K562 (cell line): ENCODE measurements at regions not wholly inside any gene's neighbourhood (a gene's known extent, or its start where the extent isn't known, plus 50 kb on each side); places are given as distances from the start of the nearest gene placed in this dataset.

Source experiments
- ATAC-seq: fragments of 200-7000 bp; cut with Tn5 transposase; 3 replicates; pipeline ENCODE4 v1.9.1; 2020; ENCODE audit warnings: moderate library complexity
- BruUV-seq: library from RNA; stranded (reverse); fragments of 400-500 nt; replicated peaks from 2 replicates; lab custom pipeline; 2021; lab: Mats Ljungman, UMichigan
- CTCF ChIA-PET: fragments of 300-600 bp; formaldehyde crosslinking; extraction: SDS; loops from one replicate; lab custom pipeline; 2021; ENCODE audit warnings: low intra/inter-chr PET ratio; lab: Yijun Ruan, JAX
- POLR2A ChIA-PET: fragments of 300-600, 350-650 bp; sonication (Branson Sonifier 250); formaldehyde crosslinking; extraction: SDS; loops from one replicate; lab custom pipeline; 2021; ENCODE audit warnings: antibody characterized with exemption, inconsistent platforms; lab: Yijun Ruan, JAX
- DNase-seq, 4 experiments: peaks; one replicate each; pipeline versions ENCODE4 v3.0.0 to v3.0.0-alpha.2; 2011 to 2018; ENCODE audit warnings: low spot score in 3 of 4, mixed read lengths in 3 of 4; ENCODE audit errors: extremely low read depth in 1 of 4
- FAIRE-seq: peaks from 2 replicates; lab custom pipeline; 2011; peaks lifted over from hg19 to GRCh38; lab: Jason Lieb, UNC
- H2AFZ ChIP-seq: 2 replicates; pipeline ENCODE4 v1.6.0; 2011; ENCODE audit warnings: low read depth, low read length, control low read depth, inconsistent platforms
- H3K27ac ChIP-seq: fragments of 200-600 bp; 3 replicates; pipeline ENCODE4 v1.8.0; 2011; ENCODE audit warnings: low read depth, mild to moderate bottlenecking, control low read depth, inconsistent platforms, low read length, moderate library complexity, mixed read lengths; ENCODE audit errors: extremely low read depth
- H3K27me3 ChIP-seq, 2 experiments: fragments of 300-600 bp in 1 of 2; 2 replicates in 1 of 2; 3 replicates in 1 of 2; pipeline versions ENCODE4 v1.6.0 to v1.8.0; 2011; ENCODE audit warnings: inconsistent platforms in 2 of 2, low read length in 2 of 2, mild to moderate bottlenecking in 1 of 2, mixed read lengths in 1 of 2, moderate library complexity in 1 of 2; ENCODE audit not compliant: control insufficient read depth in 2 of 2, insufficient read depth in 2 of 2
- H3K36me3 ChIP-seq: fragments of 300-600 bp; 3 replicates; pipeline ENCODE4 v1.8.0; 2011; ENCODE audit warnings: mild to moderate bottlenecking, low read length, inconsistent platforms; ENCODE audit not compliant: control insufficient read depth, insufficient read depth
- H3K4me1 ChIP-seq, 2 experiments: fragments of 200-600 bp in 1 of 2; replicated peaks in 1 of 2; 2 replicates in 1 of 2; 3 replicates in 1 of 2; pipeline versions ENCODE4 v1.5.1 to v1.8.0; 2011; ENCODE audit warnings: inconsistent platforms in 2 of 2, low read length in 2 of 2, mild to moderate bottlenecking in 1 of 2, mixed read lengths in 1 of 2, moderate library complexity in 1 of 2; ENCODE audit not compliant: control insufficient read depth in 2 of 2, insufficient read depth in 2 of 2
- H3K4me2 ChIP-seq: 2 replicates; pipeline ENCODE4 v1.6.1; 2011; ENCODE audit warnings: low read length, control low read depth, inconsistent platforms, mixed read lengths; ENCODE audit not compliant: insufficient read depth
- H3K4me3 ChIP-seq: fragments of 200-600 bp; sonication (generic), shearing (Covaris generic); 2 replicates; pipeline ENCODE4 v1.5.1; 2016; ENCODE audit warnings: control low read depth, inconsistent platforms
- H3K79me2 ChIP-seq: fragments of 200-600 bp; 3 replicates; pipeline ENCODE4 v1.8.0; 2011; ENCODE audit warnings: low read length, inconsistent platforms; ENCODE audit not compliant: control insufficient read depth, insufficient read depth
- H3K9ac ChIP-seq, 2 experiments: 2 replicates each; pipeline versions ENCODE4 v1.6.0 to v1.6.1; 2011; ENCODE audit warnings: low read depth in 2 of 2, low read length in 2 of 2, control low read depth in 1 of 2, inconsistent platforms in 1 of 2, mild to moderate bottlenecking in 1 of 2, mixed read lengths in 1 of 2; ENCODE audit not compliant: insufficient read depth in 1 of 2
- H3K9me1 ChIP-seq: one replicate; pipeline ENCODE4 v1.6.0; 2011; ENCODE audit warnings: inconsistent platforms, mild to moderate bottlenecking, low read length, moderate library complexity; ENCODE audit not compliant: control insufficient read depth, insufficient read depth
- H3K9me3 ChIP-seq: replicated peaks from 2 replicates; pipeline ENCODE4 v1.5.1; 2011; ENCODE audit warnings: low read depth, low read length, inconsistent platforms; ENCODE audit not compliant: control insufficient read depth, insufficient read depth
- H4K20me1 ChIP-seq: replicated peaks from 2 replicates; pipeline ENCODE4 v1.6.1; 2011; ENCODE audit warnings: low read length, inconsistent platforms, mixed read lengths; ENCODE audit not compliant: control insufficient read depth, insufficient read depth
- ARID1B ChIP-seq: fragments of 450-650 bp; IDR thresholded peaks from 2 replicates; pipeline ENCODE4 v1.6.1; 2016; ENCODE audit warnings: antibody characterized with exemption, mild to moderate bottlenecking, inconsistent platforms
- DPF2 ChIP-seq: fragments of 450-650 bp; IDR thresholded peaks from 2 replicates; pipeline ENCODE4 v1.6.1; 2016
- MYBL2 ChIP-seq, 2 experiments: fragments of 450-650 bp in 1 of 2; sonication (generic) in 1 of 2; formaldehyde crosslinking in 1 of 2; IDR thresholded peaks; 2 replicates each; pipeline versions ENCODE4 v1.6.1 to v1.8.1; 2017 to 2022; ENCODE audit warnings: borderline replicate concordance in 1 of 2, inconsistent platforms in 1 of 2, low read depth in 1 of 2, mild to moderate bottlenecking in 1 of 2, missing genetic modification reagents in 1 of 2, moderate library complexity in 1 of 2
- NCOA4 ChIP-seq: fragments of 450-650 bp; IDR thresholded peaks from 2 replicates; pipeline ENCODE4 v1.6.1; 2018; ENCODE audit warnings: mild to moderate bottlenecking; ENCODE audit not compliant: partially characterized antibody
- NELFE ChIP-seq: IDR thresholded peaks from 2 replicates; pipeline ENCODE4 v1.6.1; 2011; ENCODE audit warnings: mild to moderate bottlenecking; ENCODE audit not compliant: insufficient read depth, insufficient read length
- NFXL1 ChIP-seq: fragments of 450-650 bp; formaldehyde crosslinking; IDR thresholded peaks from 2 replicates; pipeline ENCODE4 v1.4.0; 2021; ENCODE audit warnings: mild to moderate bottlenecking
- POLR2AphosphoS2 ChIP-seq: IDR thresholded peaks from 2 replicates; pipeline ENCODE4 v1.6.1; 2012; ENCODE audit warnings: low read length, improper control_type of control experiment
- XRCC5 ChIP-seq: fragments of 200-400 bp; formaldehyde crosslinking; IDR thresholded peaks from 2 replicates; pipeline ENCODE4 v1.6.1; 2017; ENCODE audit warnings: low read depth, mild to moderate bottlenecking, low read length
- ZBED1 ChIP-seq: IDR thresholded peaks from 2 replicates; pipeline ENCODE4 v1.6.1; 2014
- ZNF133 ChIP-seq: fragments of 250-450 bp; sonication (Bioruptor Pico); IDR thresholded peaks from 2 replicates; pipeline ENCODE4 v1.4.0; 2020; ENCODE audit warnings: mild to moderate bottlenecking
- ZNF717 ChIP-seq: fragments of 250-450 bp; sonication (Bioruptor Pico); IDR thresholded peaks from 2 replicates; pipeline ENCODE4 v1.5.0; 2021
- ZNF830 ChIP-seq: fragments of 250-450 bp; sonication (Bioruptor Pico); IDR thresholded peaks from 2 replicates; pipeline ENCODE4 v1.5.0; 2021; ENCODE audit warnings: mild to moderate bottlenecking
- WGBS: fragments of 100-300 bp; shearing (Covaris generic); methylation state at CpG from one replicate; pipeline ENCODE4 v1.1.6; 2016; ENCODE audit warnings: low coverage, mixed read lengths; ENCODE audit not compliant: insufficient coverage; ENCODE audit errors: missing lambda C conversion rate; 5-methylcytosine and 5-hydroxymethylcytosine counted together
- in situ Hi-C: fragments of 300-500 bp; cut with MboI; formaldehyde crosslinking; loops from 4 replicates; pipeline ENCODE4 v1.15.0; 2018; ENCODE audit warnings: inconsistent platforms, mixed read lengths
- intact Hi-C: fragments of 100-400 bp; cut with micrococcal nuclease; formaldehyde crosslinking; loops from 2 replicates; pipeline ENCODE4 v1.14.2; 2022
- TF ChIP-seq, protein P1 (sequence below): fragments of 450-650 bp; formaldehyde crosslinking; conservative IDR thresholded peaks from 2 replicates; pipeline ENCODE4 v1.4.0; 2022; ENCODE audit warnings: mild to moderate bottlenecking, missing genetic modification characterization

DNA sequence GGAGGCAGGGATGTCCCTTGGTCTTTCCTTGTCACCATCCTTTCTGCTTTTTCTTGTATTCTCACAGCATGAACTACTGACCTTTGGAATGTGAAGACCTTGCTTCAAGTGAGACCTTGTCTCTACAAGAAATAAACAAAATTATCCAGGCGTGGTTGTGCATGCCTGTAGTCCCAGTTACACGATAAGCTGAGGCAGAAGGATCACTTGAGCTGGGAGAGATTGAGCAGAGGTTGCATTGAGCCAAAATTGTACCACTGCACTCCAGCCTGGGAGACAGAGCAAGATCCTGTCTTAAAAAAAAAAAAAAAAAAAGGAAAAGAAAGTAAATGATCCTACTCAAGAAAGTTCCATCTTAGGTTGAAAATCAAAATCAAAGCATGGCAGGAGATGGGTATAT is 173.7 kb downstream of the IRS1 start:
- no TSS peak for BruUV-seq
- TF ChIP-seq POLR2AphosphoS2 (no peak), NELFE (no peak), ZNF717 (no peak), NCOA4 (no peak)
- TF ChIP-seq, all 486 proteins: peak for 0
- no peaks in the 10 kb centered on the region for H3K36me3 ChIP-seq
- DNase-seq (no peak), ATAC-seq (no peak), FAIRE-seq (no peak)
- intact Hi-C loops (no loop called here), in situ Hi-C loops (no loop called here)
- no peaks in the 10 kb centered on the region for H3K9me3 ChIP-seq
- H3K9me1 ChIP-seq, result no peaks in the 10 kb centered on the region
- 0% methylated on average over 2 of the region's 2 CpGs for WGBS
- ChIA-PET POLR2A (no interaction called here), CTCF (no interaction called here)
- H3K4me3 ChIP-seq, result no peak overlapping the region
- no peaks in the 10 kb centered on the region for H3K4me1 ChIP-seq
- H3K27me3 ChIP-seq, result no peaks in the 10 kb centered on the region
- no peaks in the 10 kb centered on the region for H4K20me1 ChIP-seq
- H3K27ac ChIP-seq, result no peak overlapping the region
- H2AFZ ChIP-seq, result no peak overlapping the region
- H3K79me2 ChIP-seq, result no peaks in the 10 kb centered on the region
- no peak overlapping the region for H3K4me2 ChIP-seq
- no peak overlapping the region for H3K9ac ChIP-seq

DNA sequence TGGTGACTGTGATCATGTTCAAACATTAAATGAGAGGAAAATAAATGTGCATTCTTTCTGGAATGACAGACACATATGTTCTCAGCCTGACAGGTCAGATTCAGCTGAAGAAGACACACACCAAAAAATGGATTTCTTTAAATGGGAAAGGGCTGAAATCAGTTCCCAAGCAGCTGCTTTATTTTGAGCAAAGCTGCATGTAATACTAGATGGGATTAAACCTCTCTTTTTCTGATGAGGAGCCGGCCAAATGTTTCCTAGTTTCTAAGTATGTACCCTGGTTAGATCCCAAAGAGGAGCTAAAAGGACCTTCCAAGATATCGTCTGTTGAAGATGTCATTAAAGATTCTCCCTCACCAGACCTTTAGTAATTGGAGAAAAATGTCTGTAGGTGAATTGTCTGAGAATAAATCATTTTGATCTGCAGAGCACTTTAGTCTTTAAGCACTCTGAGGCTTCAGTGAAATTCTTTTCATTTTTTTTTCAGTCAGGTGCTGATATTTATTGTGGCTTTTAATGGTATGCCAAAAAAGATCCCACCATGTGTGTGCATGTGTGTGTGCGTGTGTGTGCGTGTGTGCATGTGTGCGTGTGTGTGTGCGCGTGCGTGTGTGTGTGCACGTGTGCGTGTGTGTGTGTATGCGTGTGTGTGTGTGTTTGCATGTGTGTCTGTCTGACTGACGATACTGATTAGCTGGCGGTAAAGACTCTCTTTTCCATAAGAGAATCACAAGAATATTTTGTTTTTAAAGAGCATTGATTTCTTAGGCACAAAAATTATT is 175.8 kb downstream of the IRS1 start:
- Histone ChIP-seq H3K9me1 (no peaks in the 10 kb centered on the region), H3K4me3 (no peak overlapping the region), H3K4me1 (no peaks in the 10 kb centered on the region; a peak in 1 of 5 replicates), H3K27me3 (no peaks in the 10 kb centered on the region), H3K4me2 (no peak overlapping the region), H3K9me3 (no peaks in the 10 kb centered on the region), H3K9ac (no peak overlapping the region), H3K27ac (no peak overlapping the region), H3K79me2 (no peaks in the 10 kb centered on the region), H2AFZ (no peak overlapping the region), H4K20me1 (no peaks in the 10 kb centered on the region), H3K36me3 (no peaks in the 10 kb centered on the region)
- no peak for ATAC-seq
- TF ChIP-seq XRCC5 (no peak), ARID1B (no peak), ZBED1 (no peak), ZNF830 (CRISPR knock-in tag) (no peak), NFXL1 (CRISPR knock-in tag) (no peak), DPF2 (no peak), ZNF133 (CRISPR knock-in tag) (no peak), MYBL2 (IDR thresholded peaks at IDR 0.05; ENCODE audit: low read depth) (no peak), MYBL2 (CRISPR knock-in tag; IDR thresholded peaks at IDR 0.05; ENCODE audit: borderline replicate concordance) (no peak)
- TF ChIP-seq, protein P1, sequence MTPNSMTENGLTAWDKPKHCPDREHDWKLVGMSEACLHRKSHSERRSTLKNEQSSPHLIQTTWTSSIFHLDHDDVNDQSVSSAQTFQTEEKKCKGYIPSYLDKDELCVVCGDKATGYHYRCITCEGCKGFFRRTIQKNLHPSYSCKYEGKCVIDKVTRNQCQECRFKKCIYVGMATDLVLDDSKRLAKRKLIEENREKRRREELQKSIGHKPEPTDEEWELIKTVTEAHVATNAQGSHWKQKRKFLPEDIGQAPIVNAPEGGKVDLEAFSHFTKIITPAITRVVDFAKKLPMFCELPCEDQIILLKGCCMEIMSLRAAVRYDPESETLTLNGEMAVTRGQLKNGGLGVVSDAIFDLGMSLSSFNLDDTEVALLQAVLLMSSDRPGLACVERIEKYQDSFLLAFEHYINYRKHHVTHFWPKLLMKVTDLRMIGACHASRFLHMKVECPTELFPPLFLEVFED (CRISPR knock-in tag), result no peak
- ChIA-PET POLR2A (no interaction called here), CTCF (no interaction called here)
- no peak for FAIRE-seq
- no TSS peak for BruUV-seq
- WGBS, result 22% methylated on average over 10 of the region's 13 CpGs
- intact Hi-C loops, result no loop called here
- in situ Hi-C loops, result no loop called here
- no peak for DNase-seq
